ENCODE measurements at regions not wholly inside any gene's neighbourhood (a gene's known extent, or its start where the extent isn't known, plus 50 kb on each side); places are given as distances from the start of the nearest gene placed in this dataset.

DNA sequence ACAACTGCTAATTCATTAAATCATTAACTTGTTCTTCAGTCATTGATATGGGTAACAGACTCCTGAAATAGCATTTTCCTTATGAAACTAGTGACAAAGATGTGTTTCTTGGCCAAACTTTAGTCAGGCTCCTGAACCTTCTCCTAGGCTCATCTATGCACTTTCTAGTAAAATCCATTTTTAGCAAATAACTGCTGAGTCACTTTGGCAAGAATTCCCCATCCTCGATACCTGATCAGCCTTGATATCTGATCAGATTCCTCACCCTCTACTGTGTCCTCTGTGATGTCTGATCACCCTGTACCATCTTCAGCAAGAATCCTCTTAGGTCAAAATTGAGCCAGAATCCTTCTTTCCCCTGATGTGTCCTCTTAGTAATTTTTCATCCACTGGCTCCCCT, 161.2 kb upstream of the TAPT1 start:
- no peaks in the 10 kb centered on the region for H3K36me3 ChIP-seq (ENCODE audit: control insufficient read depth, insufficient read depth, low read length)
- H3K4me3 ChIP-seq (replicated peaks in 1 of 4; ENCODE audit: control extremely low read depth in 1 of 4, insufficient read depth in 1 of 4, low read depth in 3 of 4, low read length in 4 of 4) = no peak overlapping the region
- H3K79me2 ChIP-seq (ENCODE audit: control insufficient read depth, insufficient read depth, low read length) = no peaks in the 10 kb centered on the region
- no peak overlapping the region for H3K9ac ChIP-seq (ENCODE audit: insufficient read depth, low read length)
- no peaks in the 10 kb centered on the region for H4K20me1 ChIP-seq (ENCODE audit: control insufficient read depth, extremely low read depth, insufficient read depth, low read length)
- no peaks in the 10 kb centered on the region for H3K9me3 ChIP-seq (ENCODE audit: control insufficient read depth, insufficient read depth, low read depth, low read length)
- H2AFZ ChIP-seq (ENCODE audit: low read length) = no peak overlapping the region
- H3K4me2 ChIP-seq (ENCODE audit: extremely low read depth, insufficient read depth, low read length) = no peak overlapping the region
- no peak for DNase-seq (ENCODE audit: low read depth in 2 of 2)
- H3K4me1 ChIP-seq (ENCODE audit: control insufficient read depth, extremely low read depth, insufficient read depth, low read length) = no peaks in the 10 kb centered on the region
- H3K27me3 ChIP-seq (ENCODE audit: control insufficient read depth, insufficient read depth, low read length) = no peaks in the 10 kb centered on the region
- H3K27ac ChIP-seq (ENCODE audit: insufficient read depth, low read length) = no peak overlapping the region
- no peak for TF ChIP-seq EZH2 (IDR thresholded peaks at IDR 0.05; ENCODE audit: low read length, missing control alignments)
- TF ChIP-seq, protein P1, sequence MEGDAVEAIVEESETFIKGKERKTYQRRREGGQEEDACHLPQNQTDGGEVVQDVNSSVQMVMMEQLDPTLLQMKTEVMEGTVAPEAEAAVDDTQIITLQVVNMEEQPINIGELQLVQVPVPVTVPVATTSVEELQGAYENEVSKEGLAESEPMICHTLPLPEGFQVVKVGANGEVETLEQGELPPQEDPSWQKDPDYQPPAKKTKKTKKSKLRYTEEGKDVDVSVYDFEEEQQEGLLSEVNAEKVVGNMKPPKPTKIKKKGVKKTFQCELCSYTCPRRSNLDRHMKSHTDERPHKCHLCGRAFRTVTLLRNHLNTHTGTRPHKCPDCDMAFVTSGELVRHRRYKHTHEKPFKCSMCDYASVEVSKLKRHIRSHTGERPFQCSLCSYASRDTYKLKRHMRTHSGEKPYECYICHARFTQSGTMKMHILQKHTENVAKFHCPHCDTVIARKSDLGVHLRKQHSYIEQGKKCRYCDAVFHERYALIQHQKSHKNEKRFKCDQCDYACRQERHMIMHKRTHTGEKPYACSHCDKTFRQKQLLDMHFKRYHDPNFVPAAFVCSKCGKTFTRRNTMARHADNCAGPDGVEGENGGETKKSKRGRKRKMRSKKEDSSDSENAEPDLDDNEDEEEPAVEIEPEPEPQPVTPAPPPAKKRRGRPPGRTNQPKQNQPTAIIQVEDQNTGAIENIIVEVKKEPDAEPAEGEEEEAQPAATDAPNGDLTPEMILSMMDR (conservative IDR thresholded peaks at IDR 0.05 in 1 of 2, IDR thresholded peaks at IDR 0.05 in 1 of 2; ENCODE audit: low read depth in 1 of 2, low read length in 2 of 2) = no peak

DNA sequence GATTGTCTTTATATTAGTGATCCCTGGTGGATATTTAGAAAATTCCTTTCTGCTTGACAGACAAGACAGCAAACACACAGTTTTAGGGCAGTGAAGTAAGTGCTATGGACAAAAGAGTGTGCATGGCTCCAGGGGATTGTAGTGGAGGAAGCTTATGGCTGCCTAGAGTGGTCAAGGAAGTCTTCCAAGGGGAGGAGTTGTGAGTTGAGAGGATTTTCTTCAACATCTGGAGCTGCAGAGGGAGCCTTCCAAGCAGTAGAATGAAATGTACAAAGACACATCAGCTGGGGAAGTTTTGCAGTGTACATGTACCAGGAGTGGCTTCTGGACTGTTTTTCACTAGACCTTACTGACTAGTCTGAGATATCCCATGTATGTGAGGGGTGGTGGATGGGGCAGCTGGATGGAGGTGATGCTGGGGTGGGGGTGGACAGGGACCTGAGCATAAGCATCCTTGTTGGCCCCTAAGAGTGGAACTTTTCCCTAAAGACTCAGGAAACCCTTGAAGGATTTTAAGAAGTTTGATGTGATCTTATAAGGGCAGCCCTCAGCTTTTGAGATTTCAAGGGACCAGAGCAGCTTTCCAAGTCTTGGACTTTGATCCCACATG, 160.5 kb upstream of the TAPT1 start:
- no peaks in the 10 kb centered on the region for H3K79me2 ChIP-seq (ENCODE audit: control insufficient read depth, insufficient read depth, low read length)
- H3K9me3 ChIP-seq (ENCODE audit: control insufficient read depth, insufficient read depth, low read depth, low read length) = no peaks in the 10 kb centered on the region
- no peaks in the 10 kb centered on the region for H4K20me1 ChIP-seq (ENCODE audit: control insufficient read depth, extremely low read depth, insufficient read depth, low read length)
- H3K4me3 ChIP-seq (replicated peaks in 1 of 4; ENCODE audit: control extremely low read depth in 1 of 4, insufficient read depth in 1 of 4, low read depth in 3 of 4, low read length in 4 of 4) = no peak overlapping the region
- no peak for DNase-seq (ENCODE audit: low read depth in 2 of 2)
- no peaks in the 10 kb centered on the region for H3K36me3 ChIP-seq (ENCODE audit: control insufficient read depth, insufficient read depth, low read length)
- H2AFZ ChIP-seq (ENCODE audit: low read length) = no peak overlapping the region
- TF ChIP-seq, protein P1 (conservative IDR thresholded peaks at IDR 0.05 in 1 of 2, IDR thresholded peaks at IDR 0.05 in 1 of 2; ENCODE audit: low read depth in 1 of 2, low read length in 2 of 2) = no peak
- TF ChIP-seq EZH2 (IDR thresholded peaks at IDR 0.05; ENCODE audit: low read length, missing control alignments) = no peak
- H3K27me3 ChIP-seq (ENCODE audit: control insufficient read depth, insufficient read depth, low read length) = no peaks in the 10 kb centered on the region
- H3K9ac ChIP-seq (ENCODE audit: insufficient read depth, low read length) = no peak overlapping the region
- no peaks in the 10 kb centered on the region for H3K4me1 ChIP-seq (ENCODE audit: control insufficient read depth, extremely low read depth, insufficient read depth, low read length)
- no peak overlapping the region for H3K27ac ChIP-seq (ENCODE audit: insufficient read depth, low read length)
- no peak overlapping the region for H3K4me2 ChIP-seq (ENCODE audit: extremely low read depth, insufficient read depth, low read length)

DNA sequence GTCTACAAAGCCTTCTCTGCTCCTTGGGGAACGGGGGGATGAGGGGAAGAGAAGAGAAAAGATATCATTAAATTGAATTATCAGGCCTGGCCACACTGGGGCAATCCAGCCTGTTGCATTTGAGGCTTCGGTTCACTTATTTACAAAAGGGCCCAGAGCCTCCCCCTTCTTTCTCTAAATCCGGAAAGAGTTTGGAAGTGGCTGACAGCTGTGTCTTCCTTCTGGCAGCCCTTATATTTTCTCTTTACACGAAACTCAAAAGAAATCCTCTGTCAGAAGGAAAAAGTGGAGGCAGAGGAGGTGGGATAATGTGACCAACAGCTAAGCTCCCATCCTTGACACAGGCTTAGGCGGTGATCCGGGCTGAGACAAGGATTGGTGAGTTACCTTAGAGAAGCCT, 158.3 kb upstream of the TAPT1 start:
- no peaks in the 10 kb centered on the region for H3K27me3 ChIP-seq (ENCODE audit: control insufficient read depth, insufficient read depth, low read length)

More for the DNA sequence above, 158.3 kb upstream of the TAPT1 start:
- Histone ChIP-seq H3K9me3 (ENCODE audit: control insufficient read depth, insufficient read depth, low read depth, low read length) (no peaks in the 10 kb centered on the region), H3K79me2 (ENCODE audit: control insufficient read depth, insufficient read depth, low read length) (no peaks in the 10 kb centered on the region), H3K4me1 (ENCODE audit: control insufficient read depth, extremely low read depth, insufficient read depth, low read length) (no peaks in the 10 kb centered on the region), H2AFZ (ENCODE audit: low read length) (no peak overlapping the region), H3K4me3 (replicated peaks in 1 of 4; ENCODE audit: control extremely low read depth in 1 of 4, insufficient read depth in 1 of 4, low read depth in 3 of 4, low read length in 4 of 4) (no peak overlapping the region), H3K27ac (ENCODE audit: insufficient read depth, low read length) (no peak overlapping the region), H3K9ac (ENCODE audit: insufficient read depth, low read length) (no peak overlapping the region), H3K36me3 (ENCODE audit: control insufficient read depth, insufficient read depth, low read length) (no peaks in the 10 kb centered on the region), H3K4me2 (ENCODE audit: extremely low read depth, insufficient read depth, low read length) (no peak overlapping the region), H4K20me1 (ENCODE audit: control insufficient read depth, extremely low read depth, insufficient read depth, low read length) (no peaks in the 10 kb centered on the region)
- no peak for TF ChIP-seq EZH2 (IDR thresholded peaks at IDR 0.05; ENCODE audit: low read length, missing control alignments)
- TF ChIP-seq, protein P1 (conservative IDR thresholded peaks at IDR 0.05 in 1 of 2, IDR thresholded peaks at IDR 0.05 in 1 of 2; ENCODE audit: low read depth in 1 of 2, low read length in 2 of 2) = no peak
- DNase-seq (ENCODE audit: low read depth in 2 of 2) = no peak
